ENCODE measurements at regions not wholly inside any gene's neighbourhood (a gene's known extent, or its start where the extent isn't known, plus 50 kb on each side); places are given as distances from the start of the nearest gene placed in this dataset.

DNA sequence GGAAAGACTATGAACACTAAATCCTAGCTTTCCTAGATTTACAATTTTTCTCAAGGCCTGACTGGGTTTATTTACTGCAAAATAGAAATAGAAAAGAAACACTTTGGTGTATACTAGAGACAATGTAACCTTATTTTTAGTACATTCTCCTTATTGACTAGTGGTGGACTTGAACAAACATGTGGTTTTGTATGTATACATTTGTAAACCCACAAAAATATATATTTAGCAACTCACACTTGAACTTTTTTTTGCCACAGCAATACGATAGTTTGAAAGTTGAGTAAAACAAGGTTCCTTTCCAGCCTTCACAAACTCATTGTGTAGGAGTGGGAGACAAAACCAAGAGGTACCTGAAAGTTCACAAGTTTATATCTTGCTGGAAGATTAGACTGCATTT lies 1633.4 kb upstream of the LRRTM1 start:
- TF ChIP-seq, protein P1, sequence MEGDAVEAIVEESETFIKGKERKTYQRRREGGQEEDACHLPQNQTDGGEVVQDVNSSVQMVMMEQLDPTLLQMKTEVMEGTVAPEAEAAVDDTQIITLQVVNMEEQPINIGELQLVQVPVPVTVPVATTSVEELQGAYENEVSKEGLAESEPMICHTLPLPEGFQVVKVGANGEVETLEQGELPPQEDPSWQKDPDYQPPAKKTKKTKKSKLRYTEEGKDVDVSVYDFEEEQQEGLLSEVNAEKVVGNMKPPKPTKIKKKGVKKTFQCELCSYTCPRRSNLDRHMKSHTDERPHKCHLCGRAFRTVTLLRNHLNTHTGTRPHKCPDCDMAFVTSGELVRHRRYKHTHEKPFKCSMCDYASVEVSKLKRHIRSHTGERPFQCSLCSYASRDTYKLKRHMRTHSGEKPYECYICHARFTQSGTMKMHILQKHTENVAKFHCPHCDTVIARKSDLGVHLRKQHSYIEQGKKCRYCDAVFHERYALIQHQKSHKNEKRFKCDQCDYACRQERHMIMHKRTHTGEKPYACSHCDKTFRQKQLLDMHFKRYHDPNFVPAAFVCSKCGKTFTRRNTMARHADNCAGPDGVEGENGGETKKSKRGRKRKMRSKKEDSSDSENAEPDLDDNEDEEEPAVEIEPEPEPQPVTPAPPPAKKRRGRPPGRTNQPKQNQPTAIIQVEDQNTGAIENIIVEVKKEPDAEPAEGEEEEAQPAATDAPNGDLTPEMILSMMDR (conservative IDR thresholded peaks at IDR 0.05; ENCODE audit: low read depth, low read length), result no peak
- no peak for TF ChIP-seq EZH2 (IDR thresholded peaks at IDR 0.05; ENCODE audit: low read length, unreplicated experiment)
